Panc1 (cell line): ENCODE measurements at regions not wholly inside any gene's neighbourhood (a gene's known extent, or its start where the extent isn't known, plus 50 kb on each side); places are given as distances from the start of the nearest gene placed in this dataset.
"Not testable (repeated sequence)": the region's sequence is repeated elsewhere in the genome, so short reads cannot be mapped to it uniquely, and the experiment has no call there.

ENCODE experiments used
- ATAC-seq: fragments of 200-7000 bp; cut with Tn5 transposase; 2 replicates; pipeline ENCODE4 v1.9.1; 2020; ENCODE audit warnings: mild to moderate bottlenecking, moderate library complexity
- BruUV-seq: library from RNA; stranded (reverse); fragments of 400-500 nt; replicated peaks from 2 replicates; lab custom pipeline; 2021; lab: Mats Ljungman, UMichigan
- CTCF ChIA-PET: fragments of 300-600 bp; sonication (Branson Sonifier 250); formaldehyde crosslinking; loops from one replicate; lab custom pipeline; 2022; ENCODE audit warnings: antibody characterized with exemption; lab: Charles Lee
- POLR2A ChIA-PET: fragments of 300-600 bp; sonication (Branson Sonifier 250); formaldehyde crosslinking; loops from one replicate; lab custom pipeline; 2022; ENCODE audit warnings: antibody characterized with exemption; lab: Charles Lee
- DNase-seq: peaks from one replicate; pipeline ENCODE4 v3.0.0-alpha.2; 2010; ENCODE audit warnings: low read depth, low spot score
- H3K27ac ChIP-seq: 2 replicates; pipeline ENCODE4 v1.5.1; 2011; ENCODE audit warnings: mild to moderate bottlenecking, low read length, inconsistent platforms
- H3K27me3 ChIP-seq: fragments of 200-500 bp; sonication (Bioruptor generic); 2 replicates; pipeline ENCODE4 v1.6.0; 2014; ENCODE audit warnings: low read length, inconsistent platforms; ENCODE audit not compliant: control insufficient read depth, insufficient read depth
- H3K36me3 ChIP-seq: fragments of 200-500 bp; sonication (Bioruptor generic); 2 replicates; pipeline ENCODE4 v1.5.1; 2014; ENCODE audit warnings: inconsistent platforms, mild to moderate bottlenecking, low read length, moderate library complexity; ENCODE audit not compliant: control insufficient read depth, insufficient read depth
- H3K4me1 ChIP-seq: 2 replicates; pipeline ENCODE4 v1.5.1; 2011; ENCODE audit warnings: inconsistent platforms, mild to moderate bottlenecking, low read length, moderate library complexity; ENCODE audit not compliant: control insufficient read depth, insufficient read depth
- H3K4me3 ChIP-seq, 2 experiments: 2 replicates each; pipeline ENCODE4 v1.5.1; 2011 to 2012; ENCODE audit warnings: low read depth in 2 of 2, low read length in 2 of 2, mild to moderate bottlenecking in 2 of 2, inconsistent platforms in 1 of 2, moderate library complexity in 1 of 2
- H3K9me3 ChIP-seq: fragments of 200-500 bp; sonication (Bioruptor generic); 2 replicates; pipeline ENCODE4 v1.5.1; 2014; ENCODE audit warnings: low read depth, mild to moderate bottlenecking, inconsistent platforms, low read length, moderate library complexity; ENCODE audit not compliant: control insufficient read depth, insufficient read depth
- POLR2AphosphoS5 ChIP-seq: IDR thresholded peaks from 2 replicates; pipeline ENCODE4 v1.6.1; 2012; ENCODE audit warnings: mild to moderate bottlenecking, low read depth, low read length, moderate library complexity
- SIN3A ChIP-seq: IDR thresholded peaks from 2 replicates; pipeline ENCODE4 v1.6.1; 2012; ENCODE audit warnings: low read depth, mild to moderate bottlenecking, low read length, moderate library complexity, borderline replicate concordance; ENCODE audit not compliant: insufficient read depth
- TCF7L2 ChIP-seq: IDR thresholded peaks from 2 replicates; pipeline ENCODE4 v1.6.1; 2011; ENCODE audit warnings: mild to moderate bottlenecking, low read depth, low read length, inconsistent platforms
- in situ Hi-C: cut with HindIII; loops from 2 replicates; pipeline ENCODE4 v1.10.0; 2016; ENCODE audit warnings: low sequenced_read_pairs, low pct_unique_long_range_greater_than_20kb
- intact Hi-C: fragments of 100-400 bp; cut with micrococcal nuclease; formaldehyde crosslinking; loops from one replicate; pipeline ENCODE4 v1.10.0; 2022; ENCODE audit not compliant: unreplicated experiment
- TF ChIP-seq, protein P1 (sequence below): fragments of 450-650 bp; IDR thresholded peaks from 2 replicates; pipeline ENCODE4 v1.5.1; 2017; ENCODE audit warnings: mild to moderate bottlenecking
- TF ChIP-seq, protein P2 (sequence below), 2 experiments: IDR thresholded peaks; 2 replicates each; pipeline ENCODE4 v1.6.1; 2011 to 2012; ENCODE audit warnings: low read depth in 2 of 2, control low read depth in 1 of 2, low read length in 1 of 2, mild to moderate bottlenecking in 1 of 2, moderate library complexity in 1 of 2; ENCODE audit not compliant: insufficient read depth in 1 of 2

DNA sequence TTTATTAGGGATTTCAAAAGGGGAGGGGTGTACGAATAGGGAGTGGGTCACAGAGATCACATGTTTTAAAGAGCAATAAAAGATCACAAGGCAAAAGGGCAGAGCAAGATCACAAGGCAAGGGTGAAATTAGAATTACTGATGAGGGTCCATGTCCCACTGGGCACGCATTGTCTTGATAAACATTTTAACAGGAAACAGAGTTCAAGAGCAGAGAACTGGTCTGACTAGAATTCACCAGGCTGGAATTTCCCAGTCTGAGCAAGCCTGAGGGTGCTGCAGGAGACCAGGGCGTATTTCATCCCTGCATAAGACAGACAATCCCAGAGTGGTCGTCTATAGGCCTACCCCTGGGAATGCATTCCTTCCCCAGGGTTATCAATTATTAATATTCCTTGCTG, 844.7 kb downstream of the PLOD2 start:
- H3K4me1 ChIP-seq, H3K9me3 ChIP-seq, H3K27me3 ChIP-seq, POLR2A ChIA-PET, H3K27ac ChIP-seq, ATAC-seq, DNase-seq, in situ Hi-C loops, BruUV-seq, H3K36me3 ChIP-seq, H3K4me3 ChIP-seq, CTCF ChIA-PET, intact Hi-C loops: not testable (repeated sequence)

DNA sequence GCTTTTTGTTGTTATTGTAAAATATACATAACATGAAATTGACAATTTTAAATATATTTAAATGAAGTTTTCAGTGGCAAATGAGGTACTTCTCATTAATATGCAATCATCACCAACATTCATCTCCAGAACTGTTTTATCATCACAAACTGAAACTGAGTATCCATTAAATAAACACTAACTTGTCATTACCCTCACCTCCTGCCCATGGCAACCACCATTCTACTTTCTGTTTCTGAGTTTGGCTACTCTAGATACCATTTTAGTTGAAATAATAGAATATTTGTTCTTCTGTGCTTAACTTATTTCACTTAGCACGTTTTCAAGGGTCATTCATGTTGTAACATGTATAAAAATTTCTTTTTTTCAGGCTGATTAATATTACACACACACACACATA, 834.3 kb downstream of the PLOD2 start:
- TF ChIP-seq TCF7L2 (no peak), POLR2AphosphoS5 (no peak), SIN3A (no peak)
- TF ChIP-seq, protein P1, sequence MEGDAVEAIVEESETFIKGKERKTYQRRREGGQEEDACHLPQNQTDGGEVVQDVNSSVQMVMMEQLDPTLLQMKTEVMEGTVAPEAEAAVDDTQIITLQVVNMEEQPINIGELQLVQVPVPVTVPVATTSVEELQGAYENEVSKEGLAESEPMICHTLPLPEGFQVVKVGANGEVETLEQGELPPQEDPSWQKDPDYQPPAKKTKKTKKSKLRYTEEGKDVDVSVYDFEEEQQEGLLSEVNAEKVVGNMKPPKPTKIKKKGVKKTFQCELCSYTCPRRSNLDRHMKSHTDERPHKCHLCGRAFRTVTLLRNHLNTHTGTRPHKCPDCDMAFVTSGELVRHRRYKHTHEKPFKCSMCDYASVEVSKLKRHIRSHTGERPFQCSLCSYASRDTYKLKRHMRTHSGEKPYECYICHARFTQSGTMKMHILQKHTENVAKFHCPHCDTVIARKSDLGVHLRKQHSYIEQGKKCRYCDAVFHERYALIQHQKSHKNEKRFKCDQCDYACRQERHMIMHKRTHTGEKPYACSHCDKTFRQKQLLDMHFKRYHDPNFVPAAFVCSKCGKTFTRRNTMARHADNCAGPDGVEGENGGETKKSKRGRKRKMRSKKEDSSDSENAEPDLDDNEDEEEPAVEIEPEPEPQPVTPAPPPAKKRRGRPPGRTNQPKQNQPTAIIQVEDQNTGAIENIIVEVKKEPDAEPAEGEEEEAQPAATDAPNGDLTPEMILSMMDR = no peak
- TF ChIP-seq, protein P2, sequence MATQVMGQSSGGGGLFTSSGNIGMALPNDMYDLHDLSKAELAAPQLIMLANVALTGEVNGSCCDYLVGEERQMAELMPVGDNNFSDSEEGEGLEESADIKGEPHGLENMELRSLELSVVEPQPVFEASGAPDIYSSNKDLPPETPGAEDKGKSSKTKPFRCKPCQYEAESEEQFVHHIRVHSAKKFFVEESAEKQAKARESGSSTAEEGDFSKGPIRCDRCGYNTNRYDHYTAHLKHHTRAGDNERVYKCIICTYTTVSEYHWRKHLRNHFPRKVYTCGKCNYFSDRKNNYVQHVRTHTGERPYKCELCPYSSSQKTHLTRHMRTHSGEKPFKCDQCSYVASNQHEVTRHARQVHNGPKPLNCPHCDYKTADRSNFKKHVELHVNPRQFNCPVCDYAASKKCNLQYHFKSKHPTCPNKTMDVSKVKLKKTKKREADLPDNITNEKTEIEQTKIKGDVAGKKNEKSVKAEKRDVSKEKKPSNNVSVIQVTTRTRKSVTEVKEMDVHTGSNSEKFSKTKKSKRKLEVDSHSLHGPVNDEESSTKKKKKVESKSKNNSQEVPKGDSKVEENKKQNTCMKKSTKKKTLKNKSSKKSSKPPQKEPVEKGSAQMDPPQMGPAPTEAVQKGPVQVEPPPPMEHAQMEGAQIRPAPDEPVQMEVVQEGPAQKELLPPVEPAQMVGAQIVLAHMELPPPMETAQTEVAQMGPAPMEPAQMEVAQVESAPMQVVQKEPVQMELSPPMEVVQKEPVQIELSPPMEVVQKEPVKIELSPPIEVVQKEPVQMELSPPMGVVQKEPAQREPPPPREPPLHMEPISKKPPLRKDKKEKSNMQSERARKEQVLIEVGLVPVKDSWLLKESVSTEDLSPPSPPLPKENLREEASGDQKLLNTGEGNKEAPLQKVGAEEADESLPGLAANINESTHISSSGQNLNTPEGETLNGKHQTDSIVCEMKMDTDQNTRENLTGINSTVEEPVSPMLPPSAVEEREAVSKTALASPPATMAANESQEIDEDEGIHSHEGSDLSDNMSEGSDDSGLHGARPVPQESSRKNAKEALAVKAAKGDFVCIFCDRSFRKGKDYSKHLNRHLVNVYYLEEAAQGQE (IDR thresholded peaks at IDR 0.05; ENCODE audit: insufficient read depth in 1 of 2, low read depth in 2 of 2, low read length in 1 of 2) = no peak
- Histone ChIP-seq H3K4me3 (no peak overlapping the region), H3K36me3 (no peaks in the 10 kb centered on the region), H3K27me3 (no peaks in the 10 kb centered on the region), H3K4me1 (no peaks in the 10 kb centered on the region), H3K27ac (no peak overlapping the region), H3K9me3 (no peaks in the 10 kb centered on the region)
- intact Hi-C loops = no loop called here
- POLR2A ChIA-PET = no interaction called here
- DNase-seq = no peak
- in situ Hi-C loops = no loop called here
- CTCF ChIA-PET = no interaction called here
- ATAC-seq = no peak
- BruUV-seq = no TSS peak

DNA sequence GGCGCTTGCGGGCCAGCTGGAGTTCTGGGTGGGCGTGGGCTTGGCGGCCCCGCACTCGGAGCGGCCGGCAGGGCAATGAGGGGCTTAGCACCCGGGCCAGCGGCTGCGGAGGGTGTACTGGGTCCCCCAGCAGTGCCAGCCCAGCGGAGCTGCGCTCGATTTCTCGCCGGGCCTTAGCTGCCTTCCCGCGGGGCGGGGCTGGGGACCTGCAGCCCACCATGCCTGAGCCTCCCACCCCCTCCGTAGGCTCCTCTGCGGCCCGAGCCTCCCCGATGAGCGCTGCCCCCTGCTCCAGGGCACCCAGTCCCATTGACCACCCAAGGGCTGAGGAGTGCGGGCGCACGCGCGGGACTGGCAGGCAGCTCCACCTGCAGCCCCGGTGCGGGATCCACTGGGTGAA, 827.6 kb downstream of the PLOD2 start:
- BruUV-seq, in situ Hi-C loops, H3K9me3 ChIP-seq, H3K36me3 ChIP-seq, H3K4me1 ChIP-seq, ATAC-seq, DNase-seq, intact Hi-C loops, CTCF ChIA-PET, H3K27ac ChIP-seq, H3K4me3 ChIP-seq, POLR2A ChIA-PET, H3K27me3 ChIP-seq: not testable (repeated sequence)
